HepG2 (cell line): ENCODE measurements at regions not wholly inside any gene's neighbourhood (a gene's known extent, or its start where the extent isn't known, plus 50 kb on each side); places are given as distances from the start of the nearest gene placed in this dataset.

Experiments
- FOSL1 ChIP-seq: sonication (generic); formaldehyde crosslinking; IDR thresholded peaks from 2 replicates; pipeline ENCODE4 v1.9.0; 2021; ENCODE audit warnings: missing genetic modification reagents, borderline replicate concordance
- GPBP1L1 ChIP-seq: sonication (generic); formaldehyde crosslinking; IDR thresholded peaks from 2 replicates; pipeline ENCODE4 v1.5.0; 2020; ENCODE audit warnings: mild to moderate bottlenecking, missing genetic modification reagents
- MLLT10 ChIP-seq: sonication (generic); formaldehyde crosslinking; IDR thresholded peaks from 2 replicates; pipeline ENCODE4 v1.4.0; 2020; ENCODE audit warnings: missing genetic modification reagents
- PATZ1 ChIP-seq: sonication (generic); formaldehyde crosslinking; IDR thresholded peaks from 2 replicates; pipeline ENCODE4 v1.4.0; 2020; ENCODE audit warnings: missing genetic modification reagents
- PLSCR1 ChIP-seq: sonication (generic); formaldehyde crosslinking; IDR thresholded peaks from 2 replicates; pipeline ENCODE4 v1.5.0; 2020; ENCODE audit warnings: missing genetic modification reagents, mild to moderate bottlenecking, borderline replicate concordance
- SOX13 ChIP-seq, 3 experiments: fragments of 450-650 bp in 1 of 3; sonication (generic) in 1 of 3; formaldehyde crosslinking in 1 of 3; IDR thresholded peaks in 2 of 3; conservative IDR thresholded peaks in 1 of 3; 2 replicates each; pipeline versions ENCODE4 v1.5.0 to v1.6.1; 2016 to 2020; ENCODE audit warnings: antibody characterized with exemption in 1 of 3, mild to moderate bottlenecking in 1 of 3, missing compliant biosample characterization in 1 of 3, missing genetic modification reagents in 1 of 3, moderate library complexity in 1 of 3
- ZBTB10 ChIP-seq: sonication (generic); formaldehyde crosslinking; IDR thresholded peaks from 2 replicates; pipeline ENCODE4 v1.4.0; 2020; ENCODE audit warnings: missing genetic modification reagents, borderline replicate concordance
- ZNF318 ChIP-seq: sonication (generic); formaldehyde crosslinking; IDR thresholded peaks from 2 replicates; pipeline ENCODE4 v1.4.0; 2020; ENCODE audit warnings: mild to moderate bottlenecking, missing genetic modification reagents

- TF ChIP-seq ZNF318 (CRISPR knock-in tag): no peak
- no peak for TF ChIP-seq SOX13 (IDR thresholded peaks at IDR 0.05)
- TF ChIP-seq SOX13 (CRISPR knock-in tag; conservative IDR thresholded peaks at IDR 0.05 in 1 of 2, IDR thresholded peaks at IDR 0.05 in 1 of 2): no peak
- no peak for TF ChIP-seq MLLT10 (CRISPR knock-in tag)
- TF ChIP-seq GPBP1L1: no peak
- no peak for TF ChIP-seq FOSL1 (CRISPR knock-in tag)
- TF ChIP-seq ZBTB10 (CRISPR knock-in tag): no peak
- no peak for TF ChIP-seq PLSCR1 (CRISPR knock-in tag)
- TF ChIP-seq PATZ1 (CRISPR knock-in tag): no peak
Measured at GRCh38 chr6:92132957-92133356, 1286.4 kb downstream of the EPHA7 start (continued).
